GM21737 (cell line): ENCODE measurements at regions not wholly inside any gene's neighbourhood (a gene's known extent, or its start where the extent isn't known, plus 50 kb on each side); places are given as distances from the start of the nearest gene placed in this dataset.

Experiments used
- ATAC-seq: cut with Tn5 transposase; IDR thresholded peaks from one replicate; pipeline ENCODE4 v1.9.1; 2021; ENCODE audit warnings: mild to moderate bottlenecking, moderate library complexity; ENCODE audit not compliant: unreplicated experiment

GRCh38 chr16:72286936-72287620 lies 115.1 kb upstream of the PMFBP1 start:
- no peak for ATAC-seq

GRCh38 chr16:72285728-72286127 lies 113.8 kb upstream of the PMFBP1 start:
- no peak for ATAC-seq

- ATAC-seq = no peak
These were observed 113.4 kb upstream of the PMFBP1 start for GRCh38 chr16:72285324-72285723.

- no peak for ATAC-seq
These were observed 112.3 kb upstream of the PMFBP1 start for GRCh38 chr16:72284042-72284789.

GRCh38 chr16:72282362-72282761 lies 110.4 kb upstream of the PMFBP1 start:
- ATAC-seq = no peak

GRCh38 chr16:72278301-72278700 lies 106.3 kb upstream of the PMFBP1 start:
- no peak for ATAC-seq

GRCh38 chr16:72277749-72278148 lies 105.8 kb upstream of the PMFBP1 start:
- ATAC-seq = no peak

- no peak for ATAC-seq
These were observed 99.8 kb upstream of the PMFBP1 start for GRCh38 chr16:72271699-72272240.

- ATAC-seq = no peak
These were observed 98.6 kb upstream of the PMFBP1 start for GRCh38 chr16:72270531-72270930.

- no peak for ATAC-seq
These were observed 94.9 kb upstream of the PMFBP1 start for GRCh38 chr16:72266836-72267235.

GRCh38 chr16:72264771-72265170 lies 92.8 kb upstream of the PMFBP1 start:
- ATAC-seq = no peak

- ATAC-seq = no peak
These were observed 90.8 kb upstream of the PMFBP1 start for GRCh38 chr16:72262711-72263110.

GRCh38 chr16:72261127-72261526 lies 89.2 kb upstream of the PMFBP1 start:
- no peak for ATAC-seq

- no peak for ATAC-seq
These were observed 84.6 kb upstream of the PMFBP1 start for GRCh38 chr16:72256398-72257066.

GRCh38 chr16:72255786-72256185 lies 83.8 kb upstream of the PMFBP1 start:
- no peak for ATAC-seq

GRCh38 chr16:72247821-72248253 lies 75.9 kb upstream of the PMFBP1 start:
- ATAC-seq = no peak

GRCh38 chr16:72246423-72246822 lies 74.5 kb upstream of the PMFBP1 start:
- peak; percentile 96 for ATAC-seq

GRCh38 chr16:72244853-72245252 lies 72.9 kb upstream of the PMFBP1 start:
- ATAC-seq = no peak

GRCh38 chr16:72243621-72244020 lies 71.7 kb upstream of the PMFBP1 start:
- no peak for ATAC-seq

GRCh38 chr16:72242757-72243156 lies 70.8 kb upstream of the PMFBP1 start:
- ATAC-seq = no peak

GRCh38 chr16:72241930-72242329 lies 70.0 kb upstream of the PMFBP1 start:
- ATAC-seq = no peak

GRCh38 chr16:72241008-72241407 lies 69.1 kb upstream of the PMFBP1 start:
- ATAC-seq = no peak
